Chondrocyte (in vitro differentiated cells): ENCODE measurements at regions not wholly inside any gene's neighbourhood (a gene's known extent, or its start where the extent isn't known, plus 50 kb on each side); places are given as distances from the start of the nearest gene placed in this dataset.

Source experiments
- DNase-seq: peaks from one replicate; pipeline ENCODE4 v3.0.0; 2021; ENCODE audit warnings: mixed read lengths, low spot score
- H3K27ac Mint-ChIP-seq: one replicate; pipeline ENCODE4 v1.8.0; 2021; ENCODE audit warnings: mild to moderate bottlenecking, moderate library complexity, mixed read lengths; ENCODE audit not compliant: unreplicated experiment
- H3K27me3 Mint-ChIP-seq: 2 replicates; pipeline ENCODE4 v1.8.0; 2021; ENCODE audit warnings: low read depth, mixed read lengths
- H3K36me3 Mint-ChIP-seq: 2 replicates; pipeline ENCODE4 v1.8.0; 2021; ENCODE audit warnings: low read depth, mixed read lengths
- H3K4me1 Mint-ChIP-seq: 2 replicates; pipeline ENCODE4 v1.8.0; 2021; ENCODE audit warnings: low read depth, mild to moderate bottlenecking, mixed read lengths
- H3K4me3 Mint-ChIP-seq: one replicate; pipeline ENCODE4 v1.8.0; 2021; ENCODE audit warnings: mild to moderate bottlenecking, moderate library complexity, mixed read lengths; ENCODE audit not compliant: unreplicated experiment
- H3K9me3 Mint-ChIP-seq: 2 replicates; pipeline ENCODE4 v1.8.0; 2021; ENCODE audit warnings: low read depth, mixed read lengths
- CTCF ChIP-seq: fragments of 200-600 bp; sonication (generic); IDR thresholded peaks from 2 replicates; pipeline ENCODE4 v1.5.0; 2021; ENCODE audit warnings: antibody characterized with exemption, mild to moderate bottlenecking, moderate library complexity

GRCh38 chr2:176415174-176415895, 146.1 kb downstream of the MTX2 start:
- no peak overlapping the region for H3K27ac Mint-ChIP-seq
- no peak for TF ChIP-seq CTCF
- peaks cover 18% of the 10 kb centered on the region for H3K4me1 Mint-ChIP-seq
- DNase-seq, result no peak
- peaks cover 13% of the 10 kb centered on the region for H3K27me3 Mint-ChIP-seq
- H3K9me3 Mint-ChIP-seq, result no peaks in the 10 kb centered on the region
- no peaks in the 10 kb centered on the region for H3K36me3 Mint-ChIP-seq
- H3K4me3 Mint-ChIP-seq, result no peak overlapping the region

GRCh38 chr2:176415937-176416499, 146.8 kb downstream of the MTX2 start:
- H3K4me1 Mint-ChIP-seq, result peaks cover 22% of the 10 kb centered on the region
- H3K27ac Mint-ChIP-seq, result no peak overlapping the region
- peaks cover 13% of the 10 kb centered on the region for H3K27me3 Mint-ChIP-seq
- no peaks in the 10 kb centered on the region for H3K9me3 Mint-ChIP-seq
- H3K36me3 Mint-ChIP-seq, result no peaks in the 10 kb centered on the region
- no peak for DNase-seq
- TF ChIP-seq CTCF, result no peak
- H3K4me3 Mint-ChIP-seq, result no peak overlapping the region

- Mint-ChIP-seq H3K36me3 (no peaks in the 10 kb centered on the region), H3K4me1 (peaks cover 22% of the 10 kb centered on the region), H3K27me3 (peaks cover 4% of the 10 kb centered on the region), H3K27ac (peak overlapping the region; percentile 82), H3K4me3 (no peak overlapping the region), H3K9me3 (no peaks in the 10 kb centered on the region)
- DNase-seq, result no peak
- no peak for TF ChIP-seq CTCF
These were observed 149.5 kb downstream of the MTX2 start for GRCh38 chr2:176418768-176419167.

- Mint-ChIP-seq H3K36me3 (no peaks in the 10 kb centered on the region), H3K4me3 (no peak overlapping the region), H3K27me3 (no peaks in the 10 kb centered on the region), H3K4me1 (peaks cover 22% of the 10 kb centered on the region), H3K27ac (peak overlapping the region; percentile 82), H3K9me3 (no peaks in the 10 kb centered on the region)
- no peak for DNase-seq
- TF ChIP-seq CTCF, result no peak
These were observed 150.4 kb downstream of the MTX2 start for GRCh38 chr2:176419591-176420071.

GRCh38 chr2:176421297-176422050, 152.2 kb downstream of the MTX2 start:
- H3K4me3 Mint-ChIP-seq, result no peak overlapping the region

More at GRCh38 chr2:176421297-176422050, 152.2 kb downstream of the MTX2 start:
- Mint-ChIP-seq H3K36me3 (no peaks in the 10 kb centered on the region), H3K4me1 (peaks cover 22% of the 10 kb centered on the region), H3K9me3 (peaks cover 3% of the 10 kb centered on the region), H3K27ac (no peak overlapping the region), H3K27me3 (peaks cover 2% of the 10 kb centered on the region)
- DNase-seq, result no peak
- no peak for TF ChIP-seq CTCF
